ENCODE measurements at regions not wholly inside any gene's neighbourhood (a gene's known extent, or its start where the extent isn't known, plus 50 kb on each side); places are given as distances from the start of the nearest gene placed in this dataset.
"Not testable (repeated sequence)": the region's sequence is repeated elsewhere in the genome, so short reads cannot be mapped to it uniquely, and the experiment has no call there.

- Histone ChIP-seq H3K36me3 (no peaks in the 10 kb centered on the region), H3K4me1 (no peaks in the 10 kb centered on the region), H3K4me3 (no peak overlapping the region), H3K27me3 (no peaks in the 10 kb centered on the region), H3K9me3 (no peaks in the 10 kb centered on the region), H3K27ac (no peak overlapping the region)
- no peak for ATAC-seq
- intact Hi-C loops (cut with DNase I; ENCODE audit: low total_unique reads) (no loop called here), in situ Hi-C loops (cut with MboI; ENCODE audit: low sequenced_read_pairs in 4 of 4) (no loop called here)
- DNase-seq = no peak
- no peak for TF ChIP-seq POLR2A (IDR thresholded peaks at IDR 0.05)
- TF ChIP-seq CTCF (IDR thresholded peaks at IDR 0.05 in 4 of 5, conservative IDR thresholded peaks at IDR 0.05 in 1 of 5) = no peak
Measured at GRCh38 chr14:51593397-51593796, 58.3 kb upstream of the FRMD6 start.

GRCh38 chr14:51595881-51596455 is 55.7 kb upstream of the FRMD6 start:
- in situ Hi-C loops (cut with MboI; ENCODE audit: low sequenced_read_pairs in 4 of 4) (no loop called here), intact Hi-C loops (cut with DNase I; ENCODE audit: low total_unique reads) (no loop called here)
- H3K27me3 ChIP-seq = no peaks in the 10 kb centered on the region
- ATAC-seq (no peak), DNase-seq (no peak)
- no peak for TF ChIP-seq CTCF (IDR thresholded peaks at IDR 0.05 in 4 of 5, conservative IDR thresholded peaks at IDR 0.05 in 1 of 5)
- no peak overlapping the region for H3K4me3 ChIP-seq
- no peaks in the 10 kb centered on the region for H3K36me3 ChIP-seq
- H3K27ac ChIP-seq = no peak overlapping the region
- H3K9me3 ChIP-seq = no peaks in the 10 kb centered on the region
- H3K4me1 ChIP-seq = no peaks in the 10 kb centered on the region

- H3K4me1 ChIP-seq = no peaks in the 10 kb centered on the region
- DNase-seq (no peak), ATAC-seq (no peak)
- no peak overlapping the region for H3K4me3 ChIP-seq
- H3K36me3 ChIP-seq = no peaks in the 10 kb centered on the region
- intact Hi-C loops (cut with DNase I; ENCODE audit: low total_unique reads) = no loop called here
- H3K27ac ChIP-seq = no peak overlapping the region
- H3K27me3 ChIP-seq = no peaks in the 10 kb centered on the region
- in situ Hi-C loops (cut with MboI; ENCODE audit: low sequenced_read_pairs in 4 of 4) = no loop called here
- no peak for TF ChIP-seq POLR2A (IDR thresholded peaks at IDR 0.05)
- TF ChIP-seq CTCF (IDR thresholded peaks at IDR 0.05 in 4 of 5, conservative IDR thresholded peaks at IDR 0.05 in 1 of 5) = no peak
- no peaks in the 10 kb centered on the region for H3K9me3 ChIP-seq
Measured at GRCh38 chr14:51596488-51597117, 55.1 kb upstream of the FRMD6 start.

GRCh38 chr14:51597261-51598001 is 54.3 kb upstream of the FRMD6 start:
- ATAC-seq (no peak), DNase-seq (no peak)
- Histone ChIP-seq H3K4me3 (no peak overlapping the region), H3K9me3 (no peaks in the 10 kb centered on the region), H3K27ac (no peak overlapping the region), H3K4me1 (no peaks in the 10 kb centered on the region), H3K36me3 (no peaks in the 10 kb centered on the region), H3K27me3 (no peaks in the 10 kb centered on the region)
- intact Hi-C loops (cut with DNase I; ENCODE audit: low total_unique reads) = no loop called here
- TF ChIP-seq POLR2A (IDR thresholded peaks at IDR 0.05) = no peak
- TF ChIP-seq CTCF (IDR thresholded peaks at IDR 0.05 in 4 of 5, conservative IDR thresholded peaks at IDR 0.05 in 1 of 5) = no peak
- in situ Hi-C loops (cut with MboI; ENCODE audit: low sequenced_read_pairs in 4 of 4) = no loop called here

- intact Hi-C loops (cut with DNase I; ENCODE audit: low total_unique reads); DNase-seq; H3K4me3 ChIP-seq; H3K36me3 ChIP-seq; H3K4me1 ChIP-seq; H3K9me3 ChIP-seq; in situ Hi-C loops (cut with MboI; ENCODE audit: low sequenced_read_pairs in 4 of 4); H3K27ac ChIP-seq; ATAC-seq; H3K27me3 ChIP-seq: not testable (repeated sequence)
Measured at GRCh38 chr14:51598924-51599600, 52.6 kb upstream of the FRMD6 start.

All from gastrocnemius medialis (tissue), 4 donors.